Left lobe of liver (tissue), 2 donors: ENCODE measurements at regions not wholly inside any gene's neighbourhood (a gene's known extent, or its start where the extent isn't known, plus 50 kb on each side); places are given as distances from the start of the nearest gene placed in this dataset.

Experiments used
- ATAC-seq: fragments of 200-7000 bp; cut with Tn5 transposase; one replicate; pipeline ENCODE4 v1.9.1; 2020; ENCODE audit warnings: mild to moderate bottlenecking, moderate library complexity
- DNase-seq: peaks from one replicate; pipeline ENCODE4 v3.0.0-alpha.2; 2020; ENCODE audit warnings: low spot score
- donor health status: DM: no; HTN: no; CAD: no; lungs with moderate emphysema.
- donor health status: DM: no; HTN: yes; CAD: no.

DNA sequence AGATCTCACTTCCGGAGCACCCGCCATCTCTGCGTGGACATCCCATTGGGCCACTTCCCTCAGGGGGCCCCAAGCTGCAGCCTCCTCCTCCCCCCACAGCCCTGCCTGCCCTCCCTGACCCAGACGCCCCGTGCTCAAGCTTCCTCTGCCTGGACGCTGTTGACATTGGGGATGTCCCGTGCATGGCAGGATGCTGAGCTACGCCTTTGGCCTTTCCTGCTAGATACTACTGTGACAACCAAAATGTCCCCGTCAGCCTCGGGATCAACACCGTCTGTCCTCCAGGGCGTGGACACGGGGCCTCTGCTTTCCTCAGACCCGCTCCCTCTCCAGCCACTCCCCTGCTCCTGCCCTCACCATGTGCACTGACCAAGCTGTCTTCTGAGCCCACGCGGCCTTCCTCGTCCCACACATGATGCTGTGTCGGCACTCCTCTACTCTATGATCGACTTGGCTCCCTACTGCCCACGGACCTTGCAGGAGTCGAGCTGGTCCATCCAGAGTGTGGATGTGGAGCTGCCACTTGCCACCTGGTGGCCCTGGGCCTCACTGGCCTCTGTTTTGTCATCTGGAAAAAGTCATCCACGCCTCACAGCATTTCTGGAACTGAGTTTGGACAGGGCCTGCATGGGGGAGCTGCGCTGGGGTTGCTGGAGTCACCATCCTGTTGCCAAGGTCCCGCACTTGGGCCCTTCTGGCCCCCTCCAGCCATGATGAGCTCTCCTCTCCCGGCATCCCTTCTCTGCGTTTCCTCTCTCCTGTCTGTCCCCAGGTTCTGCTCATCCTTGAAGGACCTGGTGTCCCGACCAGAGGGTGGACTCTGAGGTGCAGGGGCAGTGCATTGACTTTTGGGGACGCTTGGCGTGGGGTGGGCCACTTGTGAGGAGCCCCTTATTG, 221.7 kb upstream of the CIBAR2 start:
- DNase-seq (no peak), ATAC-seq (peak; percentile 10)

DNA sequence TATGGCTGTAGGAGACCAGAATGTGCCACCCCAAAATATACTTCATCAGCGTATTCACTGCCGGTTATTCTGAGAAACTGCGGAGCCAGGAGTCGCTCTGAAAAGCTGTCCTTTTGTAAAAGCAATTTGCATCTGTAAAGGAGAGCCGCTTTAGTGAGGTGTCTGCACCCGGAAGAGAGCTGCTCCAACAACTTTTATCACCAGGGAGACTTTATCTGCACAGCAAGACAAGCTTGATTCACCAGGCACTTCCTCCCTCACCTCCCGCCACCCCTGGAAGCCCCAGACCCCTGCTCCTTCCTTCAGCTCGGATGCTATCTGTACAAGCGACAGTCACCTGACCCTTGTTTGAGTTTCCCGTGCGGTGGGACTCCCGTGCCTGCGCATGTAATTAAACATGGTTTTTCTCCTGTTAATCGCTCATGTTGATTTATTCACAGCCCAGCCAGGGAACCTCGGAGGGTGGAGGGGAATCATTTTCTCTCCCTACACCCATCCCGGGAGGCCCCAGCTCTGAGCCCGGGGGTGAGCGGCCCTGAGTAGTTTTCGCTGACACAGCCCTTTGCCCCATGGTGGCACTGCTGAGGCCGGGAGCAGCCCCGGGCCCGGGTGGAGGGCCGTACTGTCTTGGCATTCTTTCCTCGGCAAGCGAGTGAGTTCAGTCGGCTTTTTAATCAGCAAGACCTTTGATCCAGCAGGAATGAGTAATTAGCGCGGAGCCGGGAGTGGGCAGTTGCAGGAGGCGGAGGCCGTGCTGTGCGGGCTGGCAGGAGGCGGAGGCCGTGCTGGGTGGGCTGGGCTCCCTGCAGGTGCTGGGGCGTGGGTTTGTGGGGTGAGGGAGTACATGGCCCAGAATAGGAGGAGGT, 222.7 kb upstream of the CIBAR2 start:
- peak; percentile 74 for ATAC-seq

DNA sequence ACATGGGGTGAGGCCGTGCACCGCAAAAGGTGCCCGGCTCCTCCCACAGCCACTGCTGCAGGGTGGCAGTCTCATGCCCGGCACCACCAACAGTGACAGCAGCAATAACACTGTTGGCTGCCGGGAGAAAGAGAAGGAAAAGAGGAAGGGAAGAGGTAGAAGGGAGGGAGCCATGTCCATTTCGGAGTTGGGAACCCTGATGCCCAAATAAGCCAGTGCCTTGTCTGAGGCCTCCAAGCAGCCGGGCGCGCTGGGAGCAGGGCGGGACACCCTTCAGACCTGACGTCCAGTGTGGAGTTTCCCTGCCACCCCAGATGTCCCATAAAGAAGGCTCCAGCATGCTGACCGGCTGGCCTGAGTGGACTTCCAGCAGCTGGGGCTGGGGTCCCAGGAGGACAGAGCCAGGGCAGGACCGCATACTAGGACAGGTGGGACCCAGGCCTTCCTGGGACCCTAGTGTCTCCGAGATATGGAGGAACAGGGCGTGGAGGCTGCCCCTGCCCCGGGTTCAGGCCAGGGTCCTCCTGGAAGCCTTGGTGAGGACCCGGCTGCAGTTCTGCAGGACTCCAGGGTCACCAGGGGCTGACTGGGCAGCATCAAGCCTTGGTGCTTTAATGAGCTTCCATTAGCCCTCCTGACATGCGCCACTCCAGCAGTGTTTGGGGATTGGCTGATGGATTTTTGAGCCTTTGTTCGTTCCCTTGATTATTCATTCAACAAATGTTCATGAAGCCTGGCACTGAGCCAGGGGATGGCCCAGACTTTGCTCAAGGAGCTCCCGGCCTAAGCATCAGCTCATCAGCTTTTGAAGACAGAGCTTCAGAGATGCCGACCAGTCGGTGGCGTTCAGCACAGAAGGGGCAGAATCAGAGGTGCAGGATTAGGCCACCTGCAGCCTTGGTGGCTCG, 223.6 kb upstream of the CIBAR2 start:
- ATAC-seq (peak; percentile 69), DNase-seq (no peak)

More for the DNA sequence above, 222.7 kb upstream of the CIBAR2 start:
- DNase-seq: peak; percentile 71

DNA sequence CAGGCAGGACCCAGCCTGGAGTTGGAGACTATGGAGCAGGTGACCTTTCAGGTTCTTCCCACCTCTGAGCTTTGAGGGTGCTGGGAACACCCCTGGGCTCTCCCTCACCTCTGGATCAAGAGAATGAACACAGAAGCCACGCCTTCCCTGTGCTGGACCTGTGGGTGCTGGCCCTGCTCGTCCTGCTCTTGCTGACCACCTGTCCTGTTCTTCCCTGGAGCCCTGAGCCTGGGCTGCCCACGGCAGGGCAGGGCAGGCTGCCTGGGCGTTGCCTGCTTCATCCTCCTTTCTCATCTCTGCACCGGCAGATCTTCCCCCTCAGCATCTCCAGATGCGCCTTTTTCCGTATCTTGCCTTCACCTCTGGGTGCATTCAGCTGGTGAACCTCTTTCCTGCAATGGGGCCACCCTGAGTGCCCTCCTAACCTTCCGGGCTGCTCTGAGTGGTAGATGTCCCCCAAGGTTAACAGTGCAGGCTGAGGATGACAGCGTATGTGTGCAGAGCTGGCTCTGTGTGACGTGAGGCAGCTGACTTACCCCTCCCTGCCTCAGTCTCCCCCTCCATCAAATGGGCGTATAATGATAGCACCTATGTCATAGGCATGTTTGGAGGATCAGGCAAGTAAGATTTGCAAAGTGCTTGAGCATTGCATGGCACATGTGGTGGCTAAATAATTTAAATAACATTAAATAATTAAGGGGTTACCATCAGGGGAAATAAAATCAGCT, 225.8 kb upstream of the CIBAR2 start:
- DNase-seq (no peak), ATAC-seq (no peak)

DNA sequence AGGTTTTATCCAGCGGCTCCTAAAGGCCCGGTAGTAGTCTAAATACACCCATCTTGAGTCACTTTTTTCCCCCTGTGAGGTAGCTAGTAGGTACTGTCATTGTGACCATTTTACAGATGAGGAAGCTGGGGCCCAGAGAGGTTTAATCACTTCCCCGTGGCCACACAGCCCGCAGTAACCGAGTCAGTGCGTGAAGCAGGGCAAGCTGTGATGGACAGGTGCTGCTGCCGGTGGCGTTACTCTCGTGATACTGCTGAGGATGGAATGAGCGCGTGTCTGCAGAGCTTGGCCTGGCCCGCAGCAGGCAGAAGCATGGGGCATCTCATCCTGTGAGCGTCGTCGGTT, 226.3 kb upstream of the CIBAR2 start:
- DNase-seq (no peak), ATAC-seq (no peak)

DNA sequence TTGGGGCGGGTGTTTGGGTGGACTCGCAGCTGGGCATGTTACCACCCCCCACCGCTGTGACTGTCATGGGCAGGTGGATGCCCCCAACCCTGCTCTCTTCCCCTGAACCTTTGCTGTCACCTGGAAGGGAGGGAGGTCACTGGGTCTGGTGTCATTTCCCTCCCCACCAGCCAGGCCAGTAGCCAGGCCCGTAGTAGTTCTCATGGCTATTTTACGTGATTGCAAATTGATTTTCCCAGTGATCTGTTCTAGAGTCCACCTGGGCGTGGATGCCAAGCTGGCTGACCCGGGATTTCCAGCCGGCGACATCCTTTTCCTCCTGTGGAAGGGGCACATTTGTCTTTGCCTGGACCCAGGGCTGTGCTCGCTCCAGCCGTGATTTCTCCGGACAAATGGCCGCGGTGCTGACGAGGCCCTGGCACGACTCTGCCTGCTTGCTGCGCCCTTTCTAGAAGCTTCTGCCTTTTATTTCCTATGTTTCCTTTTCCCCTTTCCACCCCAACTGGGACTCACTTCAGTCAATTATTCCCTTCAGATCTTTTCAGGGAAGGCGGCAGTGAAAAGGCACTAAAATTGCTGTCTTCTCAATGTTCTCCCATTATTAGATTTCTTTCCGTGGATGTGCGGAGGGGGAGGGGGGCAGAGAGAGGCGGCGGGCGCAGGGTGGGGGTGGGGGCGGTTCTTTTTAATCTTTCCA, 226.9 kb upstream of the CIBAR2 start:
- DNase-seq (peak; percentile 75), ATAC-seq (peak; percentile 53)

DNA sequence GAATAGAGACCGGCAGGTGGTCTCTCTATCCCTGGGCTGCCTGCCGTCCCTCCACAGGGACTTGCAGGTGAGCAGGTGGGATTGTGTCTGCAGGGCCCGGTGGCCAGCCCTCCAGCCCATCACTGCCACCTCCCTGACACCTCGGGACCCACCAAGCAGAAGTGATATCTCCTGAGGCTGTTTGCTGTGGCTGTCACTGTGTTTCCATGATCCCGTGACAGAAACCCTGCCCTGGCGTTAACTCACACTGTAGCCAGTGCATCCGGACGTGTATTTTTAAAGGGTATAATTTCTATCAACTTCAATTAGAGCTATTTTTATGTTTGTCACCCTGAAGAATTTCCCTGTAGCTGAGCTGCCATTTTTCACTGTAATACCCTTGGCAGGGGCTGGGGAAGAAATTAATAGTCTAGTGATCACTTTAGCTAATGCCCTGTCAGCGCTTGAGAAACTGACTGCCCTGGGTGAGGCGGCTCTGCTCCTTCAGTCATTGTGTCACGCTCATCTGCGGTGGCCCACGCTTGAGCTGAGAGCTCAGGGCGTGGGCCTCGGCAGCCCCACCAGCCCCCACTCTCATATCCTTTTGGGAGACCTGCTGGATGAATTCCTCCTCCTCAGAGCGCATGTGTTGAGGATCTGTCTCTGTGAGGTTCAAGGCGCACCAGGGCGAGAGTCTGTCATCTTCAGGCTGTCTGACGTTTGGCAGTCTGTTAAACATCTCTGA, 229.9 kb upstream of the CIBAR2 start:
- no peak for ATAC-seq

DNA sequence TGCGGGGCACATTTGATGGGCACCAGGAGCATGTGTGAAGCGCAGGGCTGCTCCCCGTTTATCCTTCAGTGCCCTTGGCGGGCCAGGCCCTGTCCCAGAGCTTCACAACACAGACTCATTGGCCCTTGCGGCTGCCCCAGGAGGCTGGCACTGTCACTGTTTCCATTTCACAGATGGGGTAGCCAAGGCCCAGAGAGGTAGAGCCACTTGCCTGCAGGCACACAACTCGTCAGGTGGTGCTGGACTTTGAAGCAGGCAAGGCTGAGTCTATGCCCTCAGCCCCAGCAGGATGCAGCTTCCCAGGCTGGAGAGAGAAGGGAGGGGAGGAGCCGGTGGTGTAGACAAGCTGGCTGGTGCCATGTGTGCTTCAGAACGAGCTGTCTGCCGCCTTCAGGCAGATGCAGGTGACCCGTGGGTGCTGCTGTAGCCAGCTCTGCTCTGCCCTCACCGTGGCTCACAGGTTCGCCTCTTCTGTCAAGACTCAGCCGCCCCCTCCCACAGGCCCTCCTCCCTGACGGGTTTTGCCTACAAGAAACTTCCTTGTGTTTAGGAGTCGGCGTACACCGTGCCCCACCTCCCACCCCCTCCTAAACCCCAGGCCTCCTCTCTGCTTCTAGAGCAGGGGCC, 232.3 kb upstream of the CIBAR2 start:
- DNase-seq (no peak), ATAC-seq (no peak)

More for the DNA sequence above, 229.9 kb upstream of the CIBAR2 start:
- DNase-seq: no peak

DNA sequence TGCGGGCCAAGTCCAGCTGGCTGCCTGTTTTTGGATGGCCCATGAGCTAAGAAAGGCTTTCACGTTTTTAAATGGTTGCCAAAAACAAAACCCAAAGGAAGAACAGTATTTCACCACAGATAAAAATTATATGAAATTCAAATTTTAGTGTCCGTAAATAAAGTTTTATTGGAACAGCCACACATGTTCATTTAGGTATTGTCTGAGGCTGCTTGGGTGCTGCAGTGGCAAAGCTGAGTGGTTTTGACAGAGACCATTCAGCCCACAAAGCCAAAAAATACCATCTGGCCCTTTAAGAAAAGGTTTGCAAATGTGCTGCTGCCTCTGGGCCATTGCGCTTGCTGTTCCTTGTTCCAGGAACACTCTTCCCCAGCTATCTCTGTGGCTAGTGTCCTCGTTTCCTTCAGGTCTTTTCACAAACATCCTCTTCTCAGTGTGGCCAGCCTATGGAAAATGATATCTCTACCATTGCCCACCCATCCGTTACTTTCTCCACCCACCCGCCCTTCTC, 232.9 kb upstream of the CIBAR2 start:
- no peak for ATAC-seq
- no peak for DNase-seq

DNA sequence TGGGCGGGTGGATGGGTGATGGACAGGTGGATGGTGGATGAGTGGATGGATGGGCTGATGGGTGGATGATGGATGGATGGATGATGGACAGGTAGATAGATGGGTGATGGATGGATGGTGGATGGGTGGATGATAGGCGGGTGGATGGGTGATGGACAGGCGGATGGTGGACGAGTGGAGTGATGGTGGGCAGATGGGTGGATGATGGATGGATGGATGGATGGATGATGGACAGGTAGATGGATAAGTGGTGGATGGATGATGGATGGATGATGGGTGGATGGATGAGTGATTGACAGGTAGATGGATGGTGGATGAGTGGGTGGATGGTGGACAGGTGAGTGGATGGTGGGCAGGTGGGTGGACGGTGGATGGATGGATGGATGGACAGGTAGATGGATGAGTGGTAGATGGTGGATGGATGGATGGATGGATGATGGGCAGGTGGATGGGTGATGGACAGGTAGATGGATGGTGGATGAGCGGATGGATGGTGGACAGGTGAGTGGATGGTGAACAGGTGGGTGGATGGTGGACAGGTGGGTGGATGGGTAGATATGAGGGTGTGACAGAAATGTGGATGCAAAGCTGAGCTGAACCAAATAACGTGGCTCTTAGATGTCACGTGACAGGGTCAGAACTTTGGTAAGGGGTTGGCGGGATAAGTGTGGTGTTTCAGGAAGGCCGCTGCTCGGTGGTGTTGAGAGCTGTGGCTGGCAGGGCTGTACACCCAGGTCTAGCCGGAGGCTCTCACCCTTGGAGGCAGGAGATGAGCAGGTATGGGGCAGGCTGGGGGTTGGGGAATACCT, 234.3 kb upstream of the CIBAR2 start:
- no peak for ATAC-seq
- DNase-seq: no peak

DNA sequence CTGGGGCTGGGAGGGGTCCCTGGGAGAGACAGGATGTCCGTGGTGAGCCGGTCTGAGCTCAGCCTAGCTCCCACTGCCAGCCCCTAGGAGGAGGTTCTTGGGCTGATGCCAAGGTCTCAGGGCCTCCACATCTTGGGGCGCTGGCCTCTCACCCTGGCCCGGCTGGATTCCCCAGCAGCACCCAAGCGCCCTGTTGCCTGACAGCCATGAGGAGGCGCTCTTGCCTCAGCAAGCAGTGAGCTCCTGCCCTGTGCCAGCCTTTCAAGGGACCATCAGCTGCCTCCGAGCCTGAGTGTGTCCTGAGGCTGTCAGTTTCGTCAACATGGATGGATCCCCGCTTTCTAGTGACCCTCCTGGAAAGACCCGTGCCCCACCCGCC, 234.9 kb upstream of the CIBAR2 start:
- ATAC-seq (peak; percentile 36), DNase-seq (no peak)

DNA sequence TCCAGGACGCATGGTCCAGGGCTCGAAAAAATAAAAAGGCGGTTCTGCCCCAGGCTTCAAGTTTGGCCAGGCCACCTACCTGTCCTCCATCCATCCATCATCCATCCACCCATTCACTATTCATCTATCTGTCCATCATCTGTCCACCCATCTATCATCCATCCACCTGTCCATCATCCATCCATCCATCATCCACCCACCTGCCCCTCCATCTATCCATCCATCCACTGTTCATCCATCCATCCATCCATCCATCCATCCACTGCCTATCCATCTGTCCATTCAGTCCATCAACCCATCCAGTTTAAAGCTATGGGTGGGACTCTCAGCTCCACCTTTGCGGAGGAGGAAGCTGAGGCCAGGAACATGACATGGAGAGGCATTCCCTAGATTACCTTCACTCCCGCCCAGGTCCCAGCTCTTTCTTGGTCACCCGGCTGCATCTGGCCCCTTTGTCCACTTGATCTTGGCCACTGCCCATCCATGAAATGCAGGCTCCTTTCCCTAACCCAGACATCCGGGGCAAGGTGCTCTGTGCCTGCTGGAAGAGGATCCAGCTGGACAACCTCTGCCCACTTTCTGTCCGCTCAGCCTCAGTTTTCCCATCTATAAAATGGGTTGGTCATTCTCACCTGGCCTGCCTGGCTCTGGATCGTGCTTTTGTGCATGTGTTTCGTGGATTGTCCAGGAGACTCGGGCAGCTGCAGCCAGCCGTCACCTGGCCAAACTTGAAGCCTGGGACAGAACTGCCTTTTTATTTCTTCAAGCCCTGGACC, 236.0 kb upstream of the CIBAR2 start:
- DNase-seq: no peak
- no peak for ATAC-seq

DNA sequence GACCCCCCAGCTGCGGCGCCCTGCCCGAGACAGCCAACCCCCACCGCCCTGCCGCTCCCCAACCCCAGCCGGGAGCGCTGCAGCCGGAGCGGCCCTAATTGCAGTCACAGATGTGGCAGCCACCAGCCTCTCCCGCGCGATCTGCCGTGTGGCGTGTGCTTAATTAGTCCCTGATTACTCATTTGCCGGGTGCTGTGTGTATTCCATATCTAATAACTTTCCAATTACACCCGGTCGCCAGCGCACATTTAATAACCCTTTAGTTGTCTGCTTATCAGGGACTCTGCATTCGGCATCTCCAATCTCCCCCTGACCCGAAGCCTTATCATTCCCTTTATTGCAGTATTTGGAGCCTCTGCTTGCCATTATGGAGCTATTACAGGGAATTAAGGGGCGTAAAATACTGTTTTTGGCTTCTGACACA, 236.7 kb upstream of the CIBAR2 start:
- no peak for ATAC-seq

DNA sequence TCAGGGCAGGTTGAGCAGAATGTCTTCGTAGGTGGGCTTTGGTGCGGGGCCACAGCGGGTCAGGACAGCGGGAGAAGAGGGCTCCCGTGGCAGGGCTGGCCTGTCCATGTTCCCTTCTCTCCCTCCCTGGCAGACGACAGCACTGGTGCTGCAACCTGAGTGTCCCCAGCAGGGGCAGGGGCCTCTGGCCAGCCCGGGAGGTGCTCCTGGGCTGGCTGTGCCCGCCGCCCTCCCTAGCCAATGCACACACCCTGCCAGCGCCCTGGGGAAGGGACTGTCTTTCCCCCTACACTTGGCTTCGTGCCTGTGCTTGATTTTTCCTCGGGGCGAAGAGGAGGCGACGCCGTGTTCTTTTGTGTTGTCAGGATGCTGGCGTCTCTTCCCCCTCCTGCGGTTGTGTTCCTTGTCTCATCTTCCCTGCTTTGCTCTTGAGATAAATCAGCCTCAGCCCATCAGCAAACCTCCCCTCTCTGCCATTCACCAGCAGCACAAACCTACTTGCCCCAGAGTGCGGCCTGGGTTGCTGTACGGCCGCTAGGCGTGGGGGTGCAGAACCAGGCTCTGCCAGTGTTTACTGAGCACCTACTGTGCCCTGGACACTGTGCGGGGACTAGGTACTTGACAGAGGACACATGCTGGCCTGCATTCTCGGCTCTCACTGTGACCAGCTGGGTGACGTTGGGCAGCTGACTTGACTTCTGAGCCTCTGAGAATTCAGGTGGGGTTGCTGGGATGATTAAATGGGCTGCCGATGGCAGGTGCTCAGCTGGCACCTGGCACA, 237.3 kb upstream of the CIBAR2 start:
- DNase-seq (no peak), ATAC-seq (no peak)

More for the DNA sequence above, 236.7 kb upstream of the CIBAR2 start:
- DNase-seq: no peak

DNA sequence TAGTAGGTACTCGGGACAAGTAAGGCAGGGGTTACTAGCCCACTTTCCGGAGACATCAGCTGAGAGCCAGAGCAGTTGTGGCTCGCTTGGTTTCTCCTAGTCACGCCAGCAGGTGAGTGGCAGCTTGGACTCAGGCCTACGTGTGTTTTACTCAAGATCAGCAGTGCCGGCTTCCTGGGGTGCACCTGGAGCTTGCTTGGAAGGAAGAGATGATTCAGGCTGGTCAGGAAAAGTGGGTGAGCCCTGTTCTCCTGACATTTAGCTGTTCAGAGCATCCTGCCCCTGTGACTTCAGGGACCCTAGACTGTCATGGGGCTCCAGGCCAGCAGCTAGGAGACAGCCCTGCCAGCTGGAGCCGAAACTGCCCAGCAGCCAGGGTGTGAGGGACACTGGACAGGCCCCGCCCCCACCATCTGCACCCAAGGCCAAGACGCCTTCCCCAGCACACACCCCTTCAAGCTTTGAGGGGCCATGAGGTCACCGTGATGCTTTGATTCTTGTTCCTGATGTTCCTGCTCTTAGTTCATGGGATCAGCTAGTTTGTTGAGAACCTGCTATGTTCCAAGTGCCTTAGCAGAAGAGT, 238.0 kb upstream of the CIBAR2 start:
- ATAC-seq (no peak), DNase-seq (no peak)
